Cardiac muscle cell (in vitro differentiated cells and primary cell): ENCODE measurements at regions not wholly inside any gene's neighbourhood (a gene's known extent, or its start where the extent isn't known, plus 50 kb on each side); places are given as distances from the start of the nearest gene placed in this dataset.
A peak's percentile ranks its signal among the peaks of the same experiment; 100 is the strongest.

Experiments used
- DNase-seq, 2 donors: peaks; one replicate each; pipeline versions ENCODE4 v3.0.0 to v3.0.0-alpha.2; 2010 to 2017; ENCODE audit warnings: low read depth in 1 of 2, low spot score in 1 of 2
- H3K27ac ChIP-seq: fragments of 200-600 bp; sonication (generic); 2 replicates; pipeline ENCODE4 v1.5.1; 2016
- H3K27me3 ChIP-seq: fragments of 200-600 bp; sonication (generic); 2 replicates; pipeline ENCODE4 v1.6.0; 2016; ENCODE audit warnings: control low read depth
- H3K36me3 ChIP-seq: fragments of 200-600 bp; sonication (generic); 2 replicates; pipeline ENCODE4 v1.5.1; 2016; ENCODE audit warnings: control low read depth
- H3K4me1 ChIP-seq: fragments of 200-600 bp; sonication (generic); 2 replicates; pipeline ENCODE4 v1.8.1; 2017; ENCODE audit warnings: low read depth, mild to moderate bottlenecking, mixed run types
- H3K4me3 ChIP-seq: fragments of 200-600 bp; sonication (generic); 2 replicates; pipeline ENCODE4 v1.5.1; 2016; ENCODE audit warnings: mild to moderate bottlenecking
- H3K9me3 ChIP-seq: fragments of 200-600 bp; sonication (generic); 2 replicates; pipeline ENCODE4 v1.5.1; 2017; ENCODE audit warnings: low read depth, mild to moderate bottlenecking, control low read depth
- CTCF ChIP-seq: IDR thresholded peaks from 2 replicates; pipeline ENCODE4 v1.5.1; 2012; ENCODE audit warnings: low read depth, mild to moderate bottlenecking, low read length

DNA sequence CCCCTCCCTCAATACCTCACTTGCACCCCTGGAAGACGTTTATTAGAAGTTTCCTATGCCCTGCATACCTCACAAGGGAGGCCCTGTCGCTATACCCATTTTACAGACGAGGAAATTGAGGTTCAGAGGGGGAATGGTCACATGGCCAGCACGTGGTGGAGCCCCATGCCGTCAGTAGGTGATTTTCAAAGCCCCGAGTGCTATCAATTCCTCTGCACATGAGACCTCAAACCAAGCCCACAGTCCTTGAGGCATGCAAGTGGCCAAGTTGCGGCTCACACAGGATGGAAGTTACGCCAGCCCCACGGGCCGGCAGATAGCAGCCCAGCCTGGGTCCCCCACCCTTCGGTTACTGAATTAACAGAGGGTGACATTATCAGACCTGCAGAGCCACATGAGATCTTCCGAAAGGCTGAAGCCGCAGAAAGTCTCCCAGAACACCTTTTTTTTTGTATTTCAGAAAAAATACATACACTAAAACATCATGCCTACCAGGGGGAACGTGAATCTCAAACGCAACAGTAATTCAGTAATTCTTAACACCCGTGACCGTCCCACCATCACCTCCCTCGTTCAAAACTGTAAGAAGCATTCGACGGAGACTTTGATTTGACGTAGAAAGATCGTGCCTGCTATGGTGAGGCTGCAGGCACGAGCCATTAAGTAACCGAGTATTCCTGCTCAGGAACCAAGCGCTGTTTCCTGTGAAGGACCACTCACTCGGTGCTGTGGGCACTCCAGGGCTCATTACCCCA is 129.0 kb downstream of the RFLNA start:
- H3K36me3 ChIP-seq = peaks cover 19% of the 10 kb centered on the region
- DNase-seq = no peak
- H3K27me3 ChIP-seq = no peaks in the 10 kb centered on the region
- H3K9me3 ChIP-seq = no peaks in the 10 kb centered on the region
- no peak for TF ChIP-seq CTCF
- peak overlapping the region; percentile 98 for H3K27ac ChIP-seq
- peaks cover 35% of the 10 kb centered on the region for H3K4me1 ChIP-seq
- no peak overlapping the region for H3K4me3 ChIP-seq

DNA sequence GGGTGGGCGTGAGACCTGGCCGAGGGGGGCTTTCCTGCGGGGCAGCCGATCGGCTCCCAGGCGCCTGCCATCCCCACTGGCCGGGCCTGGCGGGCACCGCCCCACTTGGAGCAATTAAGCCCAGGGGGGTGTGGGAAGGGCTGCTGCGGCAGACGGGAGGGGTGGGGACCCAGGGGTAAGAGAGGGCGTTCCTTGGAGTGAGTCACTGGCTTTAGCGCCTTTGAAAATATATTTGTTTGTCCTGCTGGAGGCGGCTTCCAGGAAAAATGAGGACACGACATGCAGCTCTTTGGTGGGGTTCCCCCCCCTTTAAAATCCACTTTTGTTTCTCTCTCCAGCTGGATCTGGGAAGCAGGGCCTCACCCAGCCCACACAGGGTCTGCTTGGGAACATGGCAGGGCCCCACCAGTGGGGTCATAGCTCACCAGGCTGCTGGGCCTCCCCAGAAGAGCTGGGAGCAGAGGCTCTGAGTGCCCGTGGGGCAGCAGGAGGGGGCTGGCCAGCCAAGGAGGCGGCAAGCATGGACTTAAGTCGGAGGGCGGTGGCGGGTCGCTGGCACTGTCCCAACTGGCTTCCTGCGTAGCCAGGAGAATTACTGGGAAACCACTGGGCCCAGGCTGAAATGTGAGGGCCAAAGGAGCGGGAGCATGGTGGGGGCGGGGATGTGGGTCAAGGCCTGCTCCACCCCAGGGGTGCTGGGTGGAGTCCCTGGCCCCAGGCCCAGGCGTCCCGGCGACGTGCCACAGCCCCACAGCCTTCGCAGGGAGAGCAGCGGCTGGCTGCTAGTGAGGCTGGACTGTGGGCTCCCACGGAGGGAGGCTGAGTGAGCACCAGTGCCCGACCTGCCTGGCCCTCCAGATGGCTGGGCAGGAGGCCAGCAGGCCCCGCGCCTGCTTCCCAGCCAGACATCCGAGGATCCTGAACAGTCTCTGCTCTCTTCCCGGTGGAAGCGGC is 128.0 kb downstream of the RFLNA start:
- peak in 1 of 2 donors; percentile 98 for DNase-seq
- Histone ChIP-seq H3K36me3 (peaks cover 19% of the 10 kb centered on the region), H3K27me3 (no peaks in the 10 kb centered on the region), H3K27ac (peak overlapping the region; percentile 98), H3K9me3 (no peaks in the 10 kb centered on the region), H3K4me1 (peaks cover 39% of the 10 kb centered on the region), H3K4me3 (no peak overlapping the region)
- TF ChIP-seq CTCF = no peak

DNA sequence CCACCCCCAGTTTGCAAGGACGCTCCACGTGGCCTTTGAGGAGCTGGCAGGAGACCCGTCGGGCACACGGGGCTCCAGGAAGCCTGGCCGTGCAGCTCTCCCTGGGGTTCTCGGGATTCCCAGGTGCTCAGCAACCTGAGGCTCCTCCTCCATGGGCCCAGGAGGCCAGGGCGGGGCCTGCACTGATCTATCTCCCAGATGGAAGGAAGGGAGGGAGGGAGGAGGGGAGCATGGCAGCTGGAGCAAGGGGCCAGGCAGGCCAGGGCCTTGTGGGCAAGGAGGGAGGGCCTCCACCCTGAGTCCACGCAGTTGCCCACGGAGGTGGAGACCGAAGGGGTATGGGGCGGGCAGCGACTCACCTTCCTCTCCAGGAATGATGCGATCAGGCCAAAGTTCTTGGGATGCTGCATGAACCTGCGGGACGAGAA is 127.3 kb downstream of the RFLNA start:
- TF ChIP-seq CTCF = no peak
- no peak for DNase-seq
- Histone ChIP-seq H3K9me3 (no peaks in the 10 kb centered on the region), H3K36me3 (peaks cover 19% of the 10 kb centered on the region), H3K4me3 (no peak overlapping the region), H3K27me3 (no peaks in the 10 kb centered on the region), H3K27ac (peak overlapping the region; percentile 98), H3K4me1 (peaks cover 39% of the 10 kb centered on the region)

GRCh38 chr12:124420996-124421674 is 126.2 kb downstream of the RFLNA start:
- H3K4me1 ChIP-seq = peaks cover 39% of the 10 kb centered on the region

More at GRCh38 chr12:124420996-124421674, 126.2 kb downstream of the RFLNA start:
- H3K27me3 ChIP-seq = no peaks in the 10 kb centered on the region
- no peaks in the 10 kb centered on the region for H3K9me3 ChIP-seq
- H3K36me3 ChIP-seq = peaks cover 19% of the 10 kb centered on the region
- no peak for TF ChIP-seq CTCF
- H3K4me3 ChIP-seq = no peak overlapping the region
- peak overlapping the region; percentile 98 for H3K27ac ChIP-seq
- DNase-seq = peak in 1 of 2 donors; percentile 85
